ENCODE measurements at regions not wholly inside any gene's neighbourhood (a gene's known extent, or its start where the extent isn't known, plus 50 kb on each side); places are given as distances from the start of the nearest gene placed in this dataset.

DNA sequence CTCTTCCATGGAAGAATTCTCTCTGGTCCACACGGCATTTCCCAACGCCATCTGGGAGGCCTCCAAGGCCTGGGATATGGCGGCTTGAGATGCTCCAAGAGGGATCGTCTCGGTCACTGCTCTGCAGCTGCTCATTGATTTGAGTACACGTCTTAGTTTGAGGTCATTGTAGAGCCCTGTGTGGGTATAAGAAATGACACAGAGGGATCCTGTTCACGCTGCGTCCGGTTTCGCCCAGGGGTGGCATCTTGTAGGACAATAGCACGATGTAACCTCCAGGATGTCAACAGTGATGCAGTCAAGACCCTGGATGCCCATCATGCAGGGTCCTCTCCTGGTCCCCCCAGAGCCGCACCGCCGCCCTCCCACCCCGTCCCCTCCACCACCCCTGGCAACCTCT is 564.6 kb downstream of the BRD1 start:
- TF ChIP-seq PAX5 (IDR thresholded peaks at IDR 0.05; ENCODE audit: insufficient read depth, low read length, severe bottlenecking), result no peak
- TF ChIP-seq SPI1 (IDR thresholded peaks at IDR 0.05; ENCODE audit: low read depth, low read length), result no peak
- TF ChIP-seq POLR2AphosphoS5 (IDR thresholded peaks at IDR 0.05; ENCODE audit: low read depth, low read length), result no peak
- TF ChIP-seq POU2F2 (IDR thresholded peaks at IDR 0.05; ENCODE audit: low read depth, low read length), result no peak
- no peak for TF ChIP-seq TAF1 (IDR thresholded peaks at IDR 0.05; ENCODE audit: low read depth, low read length)
- TF ChIP-seq POLR2A (IDR thresholded peaks at IDR 0.05; ENCODE audit: low read depth, low read length), result no peak
- DNase-seq (ENCODE audit: insufficient read length, low spot score) (no peak), FAIRE-seq (no peak)

GRCh38 chr22:49262167-49262566 is 565.5 kb downstream of the BRD1 start:
- TF ChIP-seq POU2F2 (IDR thresholded peaks at IDR 0.05; ENCODE audit: low read depth, low read length) (no peak), POLR2A (IDR thresholded peaks at IDR 0.05; ENCODE audit: low read depth, low read length) (no peak), POLR2AphosphoS5 (IDR thresholded peaks at IDR 0.05; ENCODE audit: low read depth, low read length) (no peak), PAX5 (IDR thresholded peaks at IDR 0.05; ENCODE audit: insufficient read depth, low read length, severe bottlenecking) (no peak), TAF1 (IDR thresholded peaks at IDR 0.05; ENCODE audit: low read depth, low read length) (no peak), SPI1 (IDR thresholded peaks at IDR 0.05; ENCODE audit: low read depth, low read length) (no peak)
- DNase-seq (ENCODE audit: insufficient read length, low spot score) (no peak), FAIRE-seq (no peak)

- FAIRE-seq (no peak), DNase-seq (ENCODE audit: insufficient read length, low spot score) (no peak)
- TF ChIP-seq POLR2A (IDR thresholded peaks at IDR 0.05; ENCODE audit: low read depth, low read length), result no peak
- TF ChIP-seq TAF1 (IDR thresholded peaks at IDR 0.05; ENCODE audit: low read depth, low read length), result no peak
- no peak for TF ChIP-seq PAX5 (IDR thresholded peaks at IDR 0.05; ENCODE audit: insufficient read depth, low read length, severe bottlenecking)
- TF ChIP-seq SPI1 (IDR thresholded peaks at IDR 0.05; ENCODE audit: low read depth, low read length), result no peak
- TF ChIP-seq POLR2AphosphoS5 (IDR thresholded peaks at IDR 0.05; ENCODE audit: low read depth, low read length), result no peak
- TF ChIP-seq POU2F2 (IDR thresholded peaks at IDR 0.05; ENCODE audit: low read depth, low read length), result no peak
Measured at GRCh38 chr22:49261616-49262015, 566.1 kb downstream of the BRD1 start.

- FAIRE-seq (no peak), DNase-seq (ENCODE audit: insufficient read length, low spot score) (no peak)
- TF ChIP-seq POU2F2 (IDR thresholded peaks at IDR 0.05; ENCODE audit: low read depth, low read length) (no peak), POLR2A (IDR thresholded peaks at IDR 0.05; ENCODE audit: low read depth, low read length) (no peak), POLR2AphosphoS5 (IDR thresholded peaks at IDR 0.05; ENCODE audit: low read depth, low read length) (no peak), PAX5 (IDR thresholded peaks at IDR 0.05; ENCODE audit: insufficient read depth, low read length, severe bottlenecking) (no peak), SPI1 (IDR thresholded peaks at IDR 0.05; ENCODE audit: low read depth, low read length) (no peak), TAF1 (IDR thresholded peaks at IDR 0.05; ENCODE audit: low read depth, low read length) (no peak)
Measured at GRCh38 chr22:49260681-49261580, 566.7 kb downstream of the BRD1 start.

- DNase-seq (ENCODE audit: insufficient read length, low spot score), result no peak
- no peak for FAIRE-seq
- TF ChIP-seq POLR2AphosphoS5 (IDR thresholded peaks at IDR 0.05; ENCODE audit: low read depth, low read length) (no peak), POLR2A (IDR thresholded peaks at IDR 0.05; ENCODE audit: low read depth, low read length) (no peak), POU2F2 (IDR thresholded peaks at IDR 0.05; ENCODE audit: low read depth, low read length) (no peak), PAX5 (IDR thresholded peaks at IDR 0.05; ENCODE audit: insufficient read depth, low read length, severe bottlenecking) (no peak), SPI1 (IDR thresholded peaks at IDR 0.05; ENCODE audit: low read depth, low read length) (no peak), TAF1 (IDR thresholded peaks at IDR 0.05; ENCODE audit: low read depth, low read length) (no peak)
Measured at GRCh38 chr22:49259839-49260615, 567.6 kb downstream of the BRD1 start.

DNA sequence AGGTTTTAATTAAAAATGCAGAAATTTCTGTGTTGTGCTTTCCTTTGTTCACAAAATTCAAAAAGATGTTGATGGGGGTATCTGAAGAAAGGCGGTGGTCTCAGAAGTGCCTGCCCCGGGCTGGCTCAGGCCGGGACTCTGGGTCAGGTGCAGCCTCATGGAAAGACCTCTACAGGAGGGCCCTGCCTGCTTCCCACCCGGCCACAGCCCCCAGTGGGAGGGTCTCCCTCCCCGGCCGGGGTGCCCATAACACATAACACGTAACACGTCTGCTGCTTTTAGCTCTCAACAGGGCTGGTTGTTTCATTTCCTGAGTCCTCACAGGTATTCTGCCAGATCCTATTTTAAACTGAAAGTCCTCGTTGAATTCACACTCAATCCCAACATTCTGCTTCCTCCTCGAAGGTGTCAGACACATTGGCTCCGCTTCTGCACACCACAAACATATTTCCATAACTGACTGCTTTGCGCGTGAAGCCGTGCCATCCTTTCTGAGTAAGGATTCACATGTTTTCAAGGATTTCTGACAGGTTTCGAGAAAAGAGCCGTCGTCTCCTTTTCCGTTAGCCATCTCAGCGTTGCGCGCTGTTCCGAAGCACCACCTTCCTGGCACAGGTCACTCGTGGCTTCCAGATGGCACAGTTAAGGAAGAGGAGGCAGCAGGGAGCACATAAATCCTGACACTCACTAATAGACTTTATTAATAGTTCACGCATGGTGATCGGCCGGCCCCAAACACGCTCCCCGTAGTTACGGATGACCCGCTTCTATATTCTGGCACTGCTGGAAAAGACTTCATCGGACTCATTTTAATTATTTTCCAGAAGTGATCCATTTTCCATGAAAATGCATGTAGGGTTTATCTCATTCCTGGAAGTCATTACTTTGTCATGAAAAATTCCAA is 569.3 kb downstream of the BRD1 start:
- FAIRE-seq (no peak), DNase-seq (ENCODE audit: insufficient read length, low spot score) (no peak)
- TF ChIP-seq POU2F2 (IDR thresholded peaks at IDR 0.05; ENCODE audit: low read depth, low read length) (no peak), POLR2AphosphoS5 (IDR thresholded peaks at IDR 0.05; ENCODE audit: low read depth, low read length) (no peak), POLR2A (IDR thresholded peaks at IDR 0.05; ENCODE audit: low read depth, low read length) (no peak)

DNA sequence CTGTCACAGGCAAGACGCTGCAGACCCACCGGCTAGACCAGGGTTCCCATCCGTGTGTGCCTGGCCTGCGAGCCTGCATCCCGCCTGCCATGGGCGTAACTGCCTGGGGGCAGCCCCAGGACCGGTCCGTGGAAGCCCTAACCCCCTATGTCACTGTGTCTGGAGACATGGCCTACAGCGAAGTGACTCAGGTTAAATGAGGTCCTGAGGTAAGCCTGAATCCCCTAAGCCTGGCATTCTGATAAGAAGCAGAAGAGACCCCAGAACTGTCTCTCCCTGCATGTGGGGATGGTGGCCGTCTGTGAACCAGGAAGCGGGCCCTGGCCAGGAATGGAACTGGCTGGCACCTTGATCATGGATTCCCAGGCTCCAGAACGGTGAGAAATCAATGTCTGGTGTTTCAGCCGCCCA is 570.1 kb downstream of the BRD1 start:
- DNase-seq (ENCODE audit: insufficient read length, low spot score) (no peak), FAIRE-seq (no peak)
- TF ChIP-seq PAX5 (IDR thresholded peaks at IDR 0.05; ENCODE audit: insufficient read depth, low read length, severe bottlenecking) (no peak), POU2F2 (IDR thresholded peaks at IDR 0.05; ENCODE audit: low read depth, low read length) (no peak), TAF1 (IDR thresholded peaks at IDR 0.05; ENCODE audit: low read depth, low read length) (no peak), POLR2AphosphoS5 (IDR thresholded peaks at IDR 0.05; ENCODE audit: low read depth, low read length) (no peak), POLR2A (IDR thresholded peaks at IDR 0.05; ENCODE audit: low read depth, low read length) (no peak), SPI1 (IDR thresholded peaks at IDR 0.05; ENCODE audit: low read depth, low read length) (no peak)

DNA sequence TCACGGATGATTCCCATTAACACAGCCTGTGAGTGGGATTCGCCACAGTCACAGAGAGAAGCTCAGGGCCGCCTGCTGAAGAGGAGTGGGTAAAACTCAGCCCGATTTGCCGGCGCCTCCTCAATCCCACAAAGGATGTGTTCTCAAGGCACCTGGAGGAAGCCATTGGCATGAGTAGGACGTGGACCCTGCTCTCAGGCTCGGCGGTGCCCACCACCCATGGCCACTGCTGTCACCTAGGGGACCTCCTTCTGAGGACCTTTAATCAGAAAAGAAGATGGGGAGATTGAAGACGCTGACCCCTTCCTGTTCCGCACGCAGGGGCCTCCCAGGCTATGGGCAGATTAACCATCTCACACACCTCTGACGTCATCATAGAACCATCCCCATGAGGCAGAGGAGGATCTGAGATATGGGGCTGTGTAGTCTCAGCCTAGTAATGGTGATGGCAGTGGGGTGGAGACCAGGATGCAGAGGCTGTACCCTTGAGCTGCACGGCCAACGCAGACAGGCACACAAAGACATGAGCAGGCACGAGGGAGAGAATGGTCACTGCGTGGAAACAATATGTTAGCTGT is 571.8 kb downstream of the BRD1 start:
- FAIRE-seq (no peak), DNase-seq (ENCODE audit: insufficient read length, low spot score) (no peak)
- no peak for TF ChIP-seq POU2F2 (IDR thresholded peaks at IDR 0.05; ENCODE audit: low read depth, low read length)
- no peak for TF ChIP-seq SPI1 (IDR thresholded peaks at IDR 0.05; ENCODE audit: low read depth, low read length)
- TF ChIP-seq POLR2A (IDR thresholded peaks at IDR 0.05; ENCODE audit: low read depth, low read length), result no peak
- no peak for TF ChIP-seq POLR2AphosphoS5 (IDR thresholded peaks at IDR 0.05; ENCODE audit: low read depth, low read length)
- TF ChIP-seq TAF1 (IDR thresholded peaks at IDR 0.05; ENCODE audit: low read depth, low read length), result no peak
- TF ChIP-seq PAX5 (IDR thresholded peaks at IDR 0.05; ENCODE audit: insufficient read depth, low read length, severe bottlenecking), result no peak

Measured in GM12891 (cell line).